NCI-H345 treated with DMSO at 0.1 percent for 48 hours (cell line): ENCODE measurements at regions not wholly inside any gene's neighbourhood (a gene's known extent, or its start where the extent isn't known, plus 50 kb on each side); places are given as distances from the start of the nearest gene placed in this dataset.
"Not testable (repeated sequence)": the region's sequence is repeated elsewhere in the genome, so short reads cannot be mapped to it uniquely, and the experiment has no call there.

Source experiments
- DNase-seq: peaks from one replicate; lab custom pipeline; 2025; ENCODE audit not compliant: unreplicated experiment; lab: John Stamatoyannopoulos, UW

- not testable (repeated sequence) for DNase-seq
Measured at GRCh38 chr7:5121256-5121655, 68.8 kb upstream of the WIPI2 start.

- DNase-seq: not testable (repeated sequence)
Measured at GRCh38 chr7:5131238-5131637, 58.8 kb upstream of the WIPI2 start.

- no peak for DNase-seq
Measured at GRCh38 chr7:5132539-5132938, 57.5 kb upstream of the WIPI2 start.

- peak; percentile 6 for DNase-seq
Measured at GRCh38 chr7:5139998-5140397, 50.0 kb upstream of the WIPI2 start.
